ENCODE measurements at regions not wholly inside any gene's neighbourhood (a gene's known extent, or its start where the extent isn't known, plus 50 kb on each side); places are given as distances from the start of the nearest gene placed in this dataset.

DNA sequence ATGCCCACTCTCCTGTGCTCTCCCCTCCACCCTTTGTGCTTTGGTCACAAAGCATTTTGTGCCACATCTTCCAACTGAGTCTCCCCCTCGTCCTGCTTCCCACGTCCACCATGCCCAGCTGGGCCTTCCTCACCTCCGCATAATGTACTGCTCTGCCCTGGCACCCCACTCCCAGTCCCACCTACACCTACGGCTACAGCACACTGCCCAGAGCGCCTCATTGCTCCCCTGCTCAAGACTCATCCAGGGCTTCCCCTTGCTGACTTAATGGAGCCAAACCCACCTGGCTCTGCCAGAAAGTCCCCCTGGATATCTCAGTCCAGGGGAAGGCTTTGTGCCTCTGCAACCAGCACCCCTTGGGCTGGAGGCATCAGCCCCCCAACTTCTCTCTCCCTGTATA is 299.2 kb upstream of the ZMIZ1 start:
- Histone ChIP-seq H3K4me1 (ENCODE audit: control insufficient read depth, insufficient read depth, low read length) (no peaks in the 10 kb centered on the region; the same call in 1 of the 2 replicates), H3K4me3 (ENCODE audit: low read length) (no peak overlapping the region), H3K27me3 (ENCODE audit: control insufficient read depth, insufficient read depth, low read length) (no peaks in the 10 kb centered on the region), H3K27ac (ENCODE audit: low read length) (no peak overlapping the region), H3K36me3 (ENCODE audit: control insufficient read depth, insufficient read depth, low read length) (no peaks in the 10 kb centered on the region), H3K9me3 (ENCODE audit: control insufficient read depth, insufficient read depth, low read length) (no peaks in the 10 kb centered on the region)
- WGBS (ENCODE audit: insufficient coverage, insufficient read length), result no CpG with 5 or more reads among the region's 5 CpGs
- DNase-seq (ENCODE audit: low read depth, low spot score), result no peak

DNA sequence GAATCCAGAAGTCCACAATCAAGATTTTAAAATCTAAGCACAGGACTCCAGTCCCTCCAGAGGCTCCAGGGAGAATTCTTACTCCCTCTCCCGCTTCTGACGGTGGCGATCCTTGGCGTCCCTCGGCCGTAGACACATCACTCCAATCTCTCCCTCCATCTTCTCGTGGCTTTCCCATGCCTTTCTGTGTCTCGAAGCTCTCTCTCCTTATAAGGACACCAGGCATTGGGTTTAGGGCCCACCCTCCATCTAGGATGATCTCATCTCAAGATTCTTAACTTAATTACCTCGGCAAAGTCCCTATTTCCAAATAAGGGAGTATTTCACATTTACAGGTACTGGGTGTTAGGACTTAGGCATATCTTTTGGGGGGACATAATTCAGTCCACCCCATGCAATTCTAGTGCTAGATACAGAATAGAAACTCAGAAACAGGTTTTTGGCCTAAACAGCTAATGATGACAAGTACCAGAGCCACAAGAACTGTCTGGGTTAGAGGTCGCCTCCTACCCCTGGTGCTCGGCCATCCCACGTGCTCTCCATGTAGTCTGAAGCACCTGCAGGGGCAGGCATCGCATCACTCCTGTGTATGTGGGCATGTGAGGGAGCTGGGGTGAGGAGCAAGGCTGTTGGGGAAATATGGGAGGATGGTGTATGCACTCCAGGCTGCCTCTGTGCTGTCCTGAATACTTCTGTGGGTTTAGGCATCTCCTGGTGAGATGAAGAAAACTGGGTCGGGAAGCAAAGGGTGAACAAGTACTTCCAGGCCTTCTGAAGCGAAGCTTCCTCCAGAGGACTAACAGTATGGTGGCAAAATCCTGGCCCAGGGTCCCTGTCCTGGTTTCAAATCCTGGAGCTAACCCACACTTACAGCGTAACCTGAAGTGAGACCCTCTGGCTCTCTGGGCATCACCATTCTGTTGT is 298.3 kb upstream of the ZMIZ1 start:
- no peaks in the 10 kb centered on the region for H3K27me3 ChIP-seq (ENCODE audit: control insufficient read depth, insufficient read depth, low read length)
- no CpG with 5 or more reads among the region's 16 CpGs for WGBS (ENCODE audit: insufficient coverage, insufficient read length)
- no peak for DNase-seq (ENCODE audit: low read depth, low spot score)

GRCh38 chr10:78771260-78771659 is 297.5 kb upstream of the ZMIZ1 start:
- H3K4me1 ChIP-seq (ENCODE audit: control insufficient read depth, insufficient read depth, low read length), result no peaks in the 10 kb centered on the region; the same call in 1 of the 2 replicates
- no peaks in the 10 kb centered on the region for H3K36me3 ChIP-seq (ENCODE audit: control insufficient read depth, insufficient read depth, low read length)
- H3K27me3 ChIP-seq (ENCODE audit: control insufficient read depth, insufficient read depth, low read length), result no peaks in the 10 kb centered on the region
- WGBS (ENCODE audit: insufficient coverage, insufficient read length), result no CpG with 5 or more reads among the region's 7 CpGs
- H3K27ac ChIP-seq (ENCODE audit: low read length), result no peak overlapping the region
- H3K9me3 ChIP-seq (ENCODE audit: control insufficient read depth, insufficient read depth, low read length), result no peaks in the 10 kb centered on the region
- no peak for DNase-seq (ENCODE audit: low read depth, low spot score)
- H3K4me3 ChIP-seq (ENCODE audit: low read length), result no peak overlapping the region

More for the DNA sequence above, 298.3 kb upstream of the ZMIZ1 start:
- Histone ChIP-seq H3K9me3 (ENCODE audit: control insufficient read depth, insufficient read depth, low read length) (no peaks in the 10 kb centered on the region), H3K27ac (ENCODE audit: low read length) (no peak overlapping the region), H3K4me1 (ENCODE audit: control insufficient read depth, insufficient read depth, low read length) (no peaks in the 10 kb centered on the region; the same call in 1 of the 2 replicates), H3K4me3 (ENCODE audit: low read length) (no peak overlapping the region), H3K36me3 (ENCODE audit: control insufficient read depth, insufficient read depth, low read length) (no peaks in the 10 kb centered on the region)

DNA sequence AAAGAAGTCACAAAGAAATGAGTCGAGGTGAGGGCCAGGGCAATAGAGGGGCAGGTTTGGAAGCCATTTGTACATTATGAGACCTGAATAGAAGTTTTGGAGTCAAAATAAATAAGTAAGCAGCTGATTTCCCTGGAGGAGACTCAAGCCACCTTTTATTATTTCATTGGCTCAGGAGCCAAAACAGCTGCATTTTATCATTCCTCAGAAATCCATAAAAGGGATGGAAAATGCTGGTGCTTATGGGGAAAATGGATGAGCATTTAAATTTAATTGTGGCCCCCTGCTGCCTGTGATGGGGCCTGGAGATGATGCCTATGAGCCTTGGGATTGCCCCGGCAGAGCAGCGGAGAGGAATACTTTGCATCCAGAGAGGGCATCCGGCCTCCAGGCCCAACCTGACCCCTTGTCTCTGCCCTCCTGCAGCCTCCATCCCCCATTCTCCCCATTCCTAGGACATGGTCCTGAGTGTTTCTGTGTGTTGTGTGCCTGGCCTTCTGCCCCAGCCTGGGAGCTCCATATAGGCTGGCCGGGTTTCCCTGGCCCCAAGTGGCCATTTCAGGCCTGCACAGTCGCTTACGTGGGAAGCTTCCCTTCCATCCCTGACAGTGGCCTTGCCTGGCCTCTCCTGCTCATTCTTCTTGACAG is 296.8 kb upstream of the ZMIZ1 start:
- no peak for DNase-seq (ENCODE audit: low read depth, low spot score)
- Histone ChIP-seq H3K4me3 (ENCODE audit: low read length) (no peak overlapping the region), H3K4me1 (ENCODE audit: control insufficient read depth, insufficient read depth, low read length) (no peaks in the 10 kb centered on the region; the same call in 1 of the 2 replicates), H3K9me3 (ENCODE audit: control insufficient read depth, insufficient read depth, low read length) (no peaks in the 10 kb centered on the region), H3K27me3 (ENCODE audit: control insufficient read depth, insufficient read depth, low read length) (no peaks in the 10 kb centered on the region), H3K27ac (ENCODE audit: low read length) (no peak overlapping the region), H3K36me3 (ENCODE audit: control insufficient read depth, insufficient read depth, low read length) (no peaks in the 10 kb centered on the region)
- no CpG with 5 or more reads among the region's 7 CpGs for WGBS (ENCODE audit: insufficient coverage, insufficient read length)

DNA sequence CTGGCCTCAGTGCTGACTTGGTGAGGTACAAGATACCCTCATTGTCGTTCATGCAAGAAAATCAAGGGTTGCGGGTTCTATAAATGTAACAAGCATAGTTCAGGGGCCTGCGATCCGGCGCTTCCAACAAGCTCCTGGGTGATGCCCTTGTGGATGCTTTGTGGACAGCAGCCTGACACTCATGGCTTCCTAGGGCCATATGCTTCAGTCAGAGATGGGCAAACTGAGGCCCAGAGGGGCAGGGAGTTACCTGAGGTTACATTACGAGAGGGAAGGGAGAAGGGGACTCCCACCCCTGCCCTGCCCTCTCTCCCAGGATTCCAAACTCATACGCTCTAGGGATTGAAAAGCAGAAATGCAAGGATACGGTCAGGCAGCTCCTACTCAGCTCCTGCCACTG is 296.3 kb upstream of the ZMIZ1 start:
- Histone ChIP-seq H3K27ac (ENCODE audit: low read length) (no peak overlapping the region), H3K36me3 (ENCODE audit: control insufficient read depth, insufficient read depth, low read length) (no peaks in the 10 kb centered on the region), H3K4me1 (ENCODE audit: control insufficient read depth, insufficient read depth, low read length) (no peaks in the 10 kb centered on the region; the same call in 1 of the 2 replicates), H3K4me3 (ENCODE audit: low read length) (no peak overlapping the region), H3K9me3 (ENCODE audit: control insufficient read depth, insufficient read depth, low read length) (no peaks in the 10 kb centered on the region), H3K27me3 (ENCODE audit: control insufficient read depth, insufficient read depth, low read length) (no peaks in the 10 kb centered on the region)
- DNase-seq (ENCODE audit: low read depth, low spot score), result no peak
- WGBS (ENCODE audit: insufficient coverage, insufficient read length), result no CpG with 5 or more reads among the region's 8 CpGs

- WGBS (ENCODE audit: insufficient coverage, insufficient read length), result no CpG with 5 or more reads among the region's 12 CpGs
- DNase-seq (ENCODE audit: low read depth, low spot score), result no peak
- Histone ChIP-seq H3K36me3 (ENCODE audit: control insufficient read depth, insufficient read depth, low read length) (no peaks in the 10 kb centered on the region), H3K27ac (ENCODE audit: low read length) (no peak overlapping the region), H3K4me3 (ENCODE audit: low read length) (no peak overlapping the region), H3K4me1 (ENCODE audit: control insufficient read depth, insufficient read depth, low read length) (no peaks in the 10 kb centered on the region; the same call in 1 of the 2 replicates), H3K27me3 (ENCODE audit: control insufficient read depth, insufficient read depth, low read length) (no peaks in the 10 kb centered on the region), H3K9me3 (ENCODE audit: control insufficient read depth, insufficient read depth, low read length) (no peaks in the 10 kb centered on the region)
These were observed 295.7 kb upstream of the ZMIZ1 start for GRCh38 chr10:78772986-78773530.

- no peak for DNase-seq (ENCODE audit: low read depth, low spot score)
- H3K4me3 ChIP-seq (ENCODE audit: low read length), result no peak overlapping the region
- no peak overlapping the region for H3K27ac ChIP-seq (ENCODE audit: low read length)
- no peaks in the 10 kb centered on the region for H3K36me3 ChIP-seq (ENCODE audit: control insufficient read depth, insufficient read depth, low read length)
- H3K27me3 ChIP-seq (ENCODE audit: control insufficient read depth, insufficient read depth, low read length), result no peaks in the 10 kb centered on the region
- no peaks in the 10 kb centered on the region for H3K4me1 ChIP-seq (ENCODE audit: control insufficient read depth, insufficient read depth, low read length)
- WGBS (ENCODE audit: insufficient coverage, insufficient read length), result no CpG with 5 or more reads among the region's 6 CpGs
- H3K9me3 ChIP-seq (ENCODE audit: control insufficient read depth, insufficient read depth, low read length), result no peaks in the 10 kb centered on the region
These were observed 294.2 kb upstream of the ZMIZ1 start for GRCh38 chr10:78774614-78774998.

GRCh38 chr10:78774999-78775711 is 293.6 kb upstream of the ZMIZ1 start:
- H3K4me1 ChIP-seq (ENCODE audit: control insufficient read depth, insufficient read depth, low read length), result no peaks in the 10 kb centered on the region
- DNase-seq (ENCODE audit: low read depth, low spot score), result no peak
- no peaks in the 10 kb centered on the region for H3K27me3 ChIP-seq (ENCODE audit: control insufficient read depth, insufficient read depth, low read length)
- no peaks in the 10 kb centered on the region for H3K9me3 ChIP-seq (ENCODE audit: control insufficient read depth, insufficient read depth, low read length)
- no peaks in the 10 kb centered on the region for H3K36me3 ChIP-seq (ENCODE audit: control insufficient read depth, insufficient read depth, low read length)
- H3K4me3 ChIP-seq (ENCODE audit: low read length), result no peak overlapping the region
- no peak overlapping the region for H3K27ac ChIP-seq (ENCODE audit: low read length)
- no CpG with 5 or more reads among the region's 14 CpGs for WGBS (ENCODE audit: insufficient coverage, insufficient read length)

DNA sequence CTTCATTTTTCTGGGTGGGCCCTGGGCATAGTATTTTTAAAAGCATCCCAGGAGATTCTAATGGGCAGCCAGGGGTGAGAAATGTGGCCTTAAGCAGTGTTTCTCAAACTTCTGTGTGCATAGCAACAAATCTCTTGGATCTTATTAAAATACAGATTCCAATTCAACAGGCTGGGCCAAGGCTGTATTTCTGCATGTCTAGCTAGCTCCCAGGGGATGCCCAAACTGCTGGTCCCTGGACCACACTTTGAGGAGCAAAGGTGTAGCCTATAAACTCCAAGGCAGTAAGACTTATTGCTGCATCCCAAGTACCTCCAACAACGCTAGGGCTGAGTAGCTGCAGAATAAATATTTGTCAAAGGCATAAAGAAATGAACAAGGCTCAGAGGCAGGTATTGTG is 292.9 kb upstream of the ZMIZ1 start:
- no CpG with 5 or more reads among the region's 1 CpG for WGBS (ENCODE audit: insufficient coverage, insufficient read length)
- Histone ChIP-seq H3K27ac (ENCODE audit: low read length) (no peak overlapping the region), H3K27me3 (ENCODE audit: control insufficient read depth, insufficient read depth, low read length) (no peaks in the 10 kb centered on the region), H3K4me3 (ENCODE audit: low read length) (no peak overlapping the region), H3K9me3 (ENCODE audit: control insufficient read depth, insufficient read depth, low read length) (no peaks in the 10 kb centered on the region), H3K36me3 (ENCODE audit: control insufficient read depth, insufficient read depth, low read length) (no peaks in the 10 kb centered on the region), H3K4me1 (ENCODE audit: control insufficient read depth, insufficient read depth, low read length) (no peaks in the 10 kb centered on the region)
- DNase-seq (ENCODE audit: low read depth, low spot score), result no peak

GRCh38 chr10:78776756-78777155 is 292.0 kb upstream of the ZMIZ1 start:
- Histone ChIP-seq H3K27ac (ENCODE audit: low read length) (no peak overlapping the region), H3K4me3 (ENCODE audit: low read length) (no peak overlapping the region), H3K27me3 (ENCODE audit: control insufficient read depth, insufficient read depth, low read length) (no peaks in the 10 kb centered on the region), H3K4me1 (ENCODE audit: control insufficient read depth, insufficient read depth, low read length) (no peaks in the 10 kb centered on the region), H3K9me3 (ENCODE audit: control insufficient read depth, insufficient read depth, low read length) (no peaks in the 10 kb centered on the region), H3K36me3 (ENCODE audit: control insufficient read depth, insufficient read depth, low read length) (no peaks in the 10 kb centered on the region)
- no peak for DNase-seq (ENCODE audit: low read depth, low spot score)
- no CpG with 5 or more reads among the region's 6 CpGs for WGBS (ENCODE audit: insufficient coverage, insufficient read length)
